BLaER1 (cell line): ENCODE measurements at regions not wholly inside any gene's neighbourhood (a gene's known extent, or its start where the extent isn't known, plus 50 kb on each side); places are given as distances from the start of the nearest gene placed in this dataset.
A peak's percentile ranks its signal among the peaks of the same experiment; 100 is the strongest.

Source experiments
- H3K27ac ChIP-seq: shearing (Covaris generic); formaldehyde crosslinking; 2 replicates; pipeline ENCODE4 v1.8.1; 2022
- H3K27me3 ChIP-seq: shearing (Covaris generic); formaldehyde crosslinking; 2 replicates; pipeline ENCODE4 v1.8.1; 2022
- H3K36me3 ChIP-seq: shearing (Covaris generic); formaldehyde crosslinking; 2 replicates; pipeline ENCODE4 v1.8.1; 2022
- H3K4me1 ChIP-seq: shearing (Covaris generic); formaldehyde crosslinking; 2 replicates; pipeline ENCODE4 v1.8.1; 2022
- H3K4me2 ChIP-seq: shearing (Covaris generic); formaldehyde crosslinking; 2 replicates; pipeline ENCODE4 v1.8.1; 2022
- H3K4me3 ChIP-seq: shearing (Covaris generic); formaldehyde crosslinking; 2 replicates; pipeline ENCODE4 v1.8.1; 2022
- H3K9ac ChIP-seq: shearing (Covaris generic); formaldehyde crosslinking; 2 replicates; pipeline ENCODE4 v1.8.1; 2022
- H3K9me3 ChIP-seq: shearing (Covaris generic); formaldehyde crosslinking; 2 replicates; pipeline ENCODE4 v1.8.1; 2022
- H4K20me1 ChIP-seq: shearing (Covaris generic); formaldehyde crosslinking; 2 replicates; pipeline ENCODE4 v1.8.1; 2022
- Cebpa-rat ChIP-seq: shearing (Covaris generic); IDR thresholded peaks from 2 replicates; pipeline ENCODE4 v1.8.1; 2022

DNA sequence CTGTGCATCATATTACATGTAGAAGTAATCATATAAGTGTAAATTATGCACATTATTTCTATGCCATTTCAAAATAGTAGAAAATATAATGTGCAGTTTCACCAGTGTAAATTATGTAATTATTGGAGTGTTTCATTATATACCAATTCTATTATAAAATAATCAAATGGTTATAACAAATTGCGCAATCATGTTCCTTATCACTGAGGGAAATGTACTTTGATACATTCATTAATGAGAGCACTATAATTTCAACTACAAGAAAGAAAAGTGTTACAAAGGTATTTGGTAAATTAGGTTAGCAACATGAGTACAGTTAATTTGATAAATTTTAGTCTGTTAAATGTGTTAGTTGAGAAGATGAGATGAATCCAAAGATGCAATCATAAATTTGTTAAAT lies 421.5 kb upstream of the CDH10 start:
- Histone ChIP-seq H3K27me3 (no peaks in the 10 kb centered on the region), H3K27ac (no peak overlapping the region), H3K9me3 (no peaks in the 10 kb centered on the region), H3K4me2 (no peak overlapping the region), H3K4me1 (no peaks in the 10 kb centered on the region), H3K36me3 (no peaks in the 10 kb centered on the region), H3K9ac (no peak overlapping the region), H4K20me1 (no peaks in the 10 kb centered on the region), H3K4me3 (no peak overlapping the region)
- TF ChIP-seq Cebpa-rat, result peak; percentile 70; the same call in 1 of the 2 replicates

DNA sequence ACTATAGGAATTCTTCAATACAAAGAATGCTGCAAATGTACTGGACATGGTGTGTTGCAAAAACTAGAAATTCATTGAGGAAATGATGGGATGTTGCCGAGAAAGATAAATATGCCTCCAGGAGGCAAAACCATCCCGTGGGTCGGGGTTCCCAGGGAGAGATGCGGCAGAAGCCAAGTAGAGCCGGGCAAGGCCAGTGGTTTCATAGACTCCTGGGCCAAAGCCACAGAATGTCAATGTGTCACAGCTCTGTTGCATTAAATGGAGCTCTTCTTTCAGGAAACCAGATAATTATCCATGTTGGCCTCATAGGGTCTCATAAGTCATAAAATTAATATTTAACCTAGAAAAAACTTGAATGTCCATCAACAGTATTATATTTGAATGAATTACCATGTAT lies 419.5 kb upstream of the CDH10 start:
- TF ChIP-seq Cebpa-rat, result no peak
- no peak overlapping the region for H3K9ac ChIP-seq
- no peak overlapping the region for H3K4me2 ChIP-seq
- H3K9me3 ChIP-seq, result no peaks in the 10 kb centered on the region
- no peaks in the 10 kb centered on the region for H4K20me1 ChIP-seq
- H3K27ac ChIP-seq, result no peak overlapping the region
- H3K4me1 ChIP-seq, result no peaks in the 10 kb centered on the region
- no peak overlapping the region for H3K4me3 ChIP-seq
- H3K27me3 ChIP-seq, result no peaks in the 10 kb centered on the region
- H3K36me3 ChIP-seq, result no peaks in the 10 kb centered on the region

DNA sequence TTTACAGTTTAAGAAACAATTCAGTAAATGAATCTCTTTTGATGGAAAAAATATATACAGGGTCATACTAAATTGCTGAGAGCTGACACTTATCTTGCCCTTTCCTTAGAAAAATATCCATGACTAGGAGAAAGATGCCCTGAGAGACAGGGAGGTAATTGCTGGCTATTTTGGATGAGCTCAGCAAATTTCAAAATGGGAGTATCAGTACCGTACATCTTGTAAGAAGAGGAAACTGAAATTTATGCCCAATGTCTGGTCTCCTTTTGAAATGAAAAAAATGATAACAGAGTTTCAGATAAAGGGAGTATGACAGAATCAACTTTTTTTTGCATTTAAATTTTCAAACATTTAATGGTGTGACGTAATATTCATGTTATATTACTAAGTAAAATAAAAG lies 415.8 kb upstream of the CDH10 start:
- H3K9me3 ChIP-seq, result no peaks in the 10 kb centered on the region
- TF ChIP-seq Cebpa-rat, result no peak
- H3K27ac ChIP-seq, result no peak overlapping the region
- no peaks in the 10 kb centered on the region for H3K4me1 ChIP-seq
- H3K9ac ChIP-seq, result no peak overlapping the region
- no peak overlapping the region for H3K4me2 ChIP-seq
- H3K4me3 ChIP-seq, result no peak overlapping the region
- no peaks in the 10 kb centered on the region for H3K36me3 ChIP-seq
- no peaks in the 10 kb centered on the region for H3K27me3 ChIP-seq
- H4K20me1 ChIP-seq, result no peaks in the 10 kb centered on the region

DNA sequence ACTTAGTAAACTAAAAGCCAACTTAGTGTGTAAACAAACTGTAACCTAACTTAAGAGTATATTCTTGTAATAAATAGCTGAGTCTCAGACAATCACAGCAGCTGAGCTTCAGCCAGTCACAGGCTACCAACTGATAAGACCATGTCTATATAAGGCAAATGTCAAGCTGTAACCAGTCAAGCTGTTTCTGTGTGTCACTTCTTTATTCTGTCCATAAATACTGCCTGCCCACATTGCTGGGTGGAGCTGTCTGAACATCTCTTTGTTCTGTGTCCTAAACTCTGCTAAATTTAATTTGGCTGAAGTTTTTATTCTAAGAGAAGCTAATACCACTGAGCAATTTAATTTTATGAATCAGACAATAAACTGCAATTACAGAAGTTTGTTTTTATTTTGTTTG lies 412.1 kb upstream of the CDH10 start:
- H3K9me3 ChIP-seq, result no peaks in the 10 kb centered on the region
- H3K27ac ChIP-seq, result no peak overlapping the region
- H3K36me3 ChIP-seq, result no peaks in the 10 kb centered on the region
- no peak overlapping the region for H3K4me2 ChIP-seq
- no peaks in the 10 kb centered on the region for H4K20me1 ChIP-seq
- TF ChIP-seq Cebpa-rat, result no peak
- no peaks in the 10 kb centered on the region for H3K27me3 ChIP-seq
- no peak overlapping the region for H3K9ac ChIP-seq
- no peaks in the 10 kb centered on the region for H3K4me1 ChIP-seq
- no peak overlapping the region for H3K4me3 ChIP-seq

DNA sequence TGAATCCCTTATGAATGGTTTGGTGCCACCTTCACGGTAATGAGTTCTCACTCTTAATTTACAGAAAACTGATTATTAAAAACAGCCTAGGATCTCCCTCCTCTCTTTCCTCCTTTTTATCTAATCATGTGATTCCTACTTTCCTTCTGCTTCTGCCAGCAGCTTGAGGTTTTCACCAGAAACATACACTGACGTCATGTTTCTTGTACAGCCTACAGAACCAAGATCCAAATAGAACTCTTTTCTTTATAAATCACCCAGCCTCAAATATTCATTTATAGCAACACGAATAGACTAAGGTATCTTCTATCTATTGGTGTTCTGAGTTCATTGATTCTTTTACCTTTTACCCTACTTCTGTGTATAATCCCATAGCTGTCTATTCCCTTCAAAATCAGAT lies 388.9 kb upstream of the CDH10 start:
- Histone ChIP-seq H3K36me3 (no peaks in the 10 kb centered on the region), H3K4me2 (no peak overlapping the region), H3K9ac (no peak overlapping the region), H3K27ac (no peak overlapping the region), H4K20me1 (no peaks in the 10 kb centered on the region), H3K9me3 (no peaks in the 10 kb centered on the region), H3K27me3 (no peaks in the 10 kb centered on the region), H3K4me1 (no peaks in the 10 kb centered on the region), H3K4me3 (no peak overlapping the region)
- TF ChIP-seq Cebpa-rat, result no peak

DNA sequence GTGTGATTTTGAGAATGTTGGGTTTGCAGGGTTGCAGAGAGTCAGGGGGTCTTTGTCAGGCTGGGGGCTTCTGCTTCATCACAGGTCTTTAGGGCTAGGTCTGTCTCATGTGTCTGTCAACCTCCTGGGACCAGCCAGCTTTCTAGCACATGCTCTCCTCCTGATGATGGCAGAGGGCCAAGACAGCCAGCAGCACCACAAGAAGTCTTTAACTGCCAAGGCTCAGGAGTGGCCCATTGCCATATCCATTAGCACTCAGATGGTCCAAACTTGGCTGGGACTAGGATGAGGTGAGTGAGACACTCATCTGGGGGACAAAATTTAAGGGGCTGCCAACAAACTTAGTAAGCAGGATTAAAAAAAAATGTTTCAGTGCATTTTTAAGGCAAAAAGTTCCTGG lies 384.2 kb upstream of the CDH10 start:
- H3K9ac ChIP-seq, result no peak overlapping the region
- no peaks in the 10 kb centered on the region for H3K4me1 ChIP-seq
- no peaks in the 10 kb centered on the region for H4K20me1 ChIP-seq
- H3K4me3 ChIP-seq, result no peak overlapping the region
- no peak overlapping the region for H3K4me2 ChIP-seq
- TF ChIP-seq Cebpa-rat, result no peak
- no peak overlapping the region for H3K27ac ChIP-seq
- no peaks in the 10 kb centered on the region for H3K27me3 ChIP-seq
- no peaks in the 10 kb centered on the region for H3K36me3 ChIP-seq
- no peaks in the 10 kb centered on the region for H3K9me3 ChIP-seq

DNA sequence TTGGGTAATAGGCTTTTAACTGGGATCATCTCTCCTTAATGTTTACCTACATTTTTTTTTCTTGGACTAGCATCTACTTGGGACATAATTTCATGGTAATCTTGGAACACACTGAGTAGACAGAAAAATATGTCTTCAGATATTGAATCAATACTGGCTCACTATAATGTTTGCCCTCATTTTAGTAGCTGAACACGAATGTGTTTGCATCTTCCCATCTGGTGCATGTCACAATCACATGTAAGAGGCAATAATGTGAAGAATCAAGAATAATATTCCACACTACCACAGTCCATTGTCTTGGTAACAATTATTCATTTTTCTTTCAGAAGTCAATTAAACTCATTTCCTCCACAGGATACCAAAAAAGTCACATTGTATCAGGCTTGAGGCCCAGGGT lies 382.7 kb upstream of the CDH10 start:
- no peaks in the 10 kb centered on the region for H3K36me3 ChIP-seq
- H4K20me1 ChIP-seq, result no peaks in the 10 kb centered on the region
- H3K9ac ChIP-seq, result no peak overlapping the region
- no peaks in the 10 kb centered on the region for H3K4me1 ChIP-seq
- no peak overlapping the region for H3K27ac ChIP-seq
- H3K9me3 ChIP-seq, result no peaks in the 10 kb centered on the region
- no peak for TF ChIP-seq Cebpa-rat
- no peak overlapping the region for H3K4me3 ChIP-seq
- H3K4me2 ChIP-seq, result no peak overlapping the region
- H3K27me3 ChIP-seq, result no peaks in the 10 kb centered on the region

DNA sequence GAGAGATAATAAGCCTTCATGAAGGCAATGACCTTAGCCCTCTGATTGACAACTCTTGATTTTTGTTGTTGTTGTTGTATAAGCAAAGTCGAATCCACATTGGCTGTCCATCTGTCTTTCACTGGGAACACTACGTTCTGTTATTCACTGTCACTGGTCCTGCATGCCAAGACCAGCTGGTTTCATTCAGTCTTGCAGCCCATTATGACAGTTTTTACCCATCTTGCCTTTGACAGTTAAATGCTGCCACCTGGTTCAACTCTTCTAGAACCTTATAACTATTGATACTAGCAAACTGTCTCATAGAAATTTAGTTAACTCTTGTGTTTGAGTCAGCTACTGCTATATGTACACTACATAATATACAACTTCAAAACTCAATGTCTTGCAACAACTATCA lies 382.3 kb upstream of the CDH10 start:
- H3K9me3 ChIP-seq, result no peaks in the 10 kb centered on the region
- no peaks in the 10 kb centered on the region for H3K4me1 ChIP-seq
- H4K20me1 ChIP-seq, result no peaks in the 10 kb centered on the region
- no peaks in the 10 kb centered on the region for H3K36me3 ChIP-seq
- H3K27me3 ChIP-seq, result no peaks in the 10 kb centered on the region
- H3K27ac ChIP-seq, result no peak overlapping the region
- no peak overlapping the region for H3K4me3 ChIP-seq
- no peak overlapping the region for H3K9ac ChIP-seq
- no peak for TF ChIP-seq Cebpa-rat
- H3K4me2 ChIP-seq, result no peak overlapping the region

DNA sequence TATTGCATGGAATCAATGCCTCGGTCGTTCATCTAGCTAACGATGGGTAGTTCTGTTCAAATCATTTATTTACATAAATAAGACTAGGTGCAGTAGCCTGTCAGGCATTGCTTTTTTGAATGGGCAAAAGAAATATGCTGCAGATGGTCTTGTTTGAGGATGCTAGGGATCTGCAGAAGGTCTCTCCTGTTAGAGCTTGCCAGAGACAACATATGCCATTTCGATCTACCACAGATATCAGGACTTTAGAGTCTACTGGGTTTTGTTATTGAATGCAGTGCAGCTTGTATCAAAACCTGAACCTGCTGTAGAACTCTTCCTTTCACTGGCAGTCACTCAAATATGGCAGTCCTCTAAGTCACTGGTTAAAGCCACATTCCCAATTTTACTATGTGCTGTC lies 381.1 kb upstream of the CDH10 start:
- no peaks in the 10 kb centered on the region for H3K27me3 ChIP-seq
- no peak overlapping the region for H3K9ac ChIP-seq
- no peaks in the 10 kb centered on the region for H3K9me3 ChIP-seq
- H3K4me1 ChIP-seq, result no peaks in the 10 kb centered on the region
- no peak overlapping the region for H3K4me2 ChIP-seq
- no peak overlapping the region for H3K27ac ChIP-seq
- no peaks in the 10 kb centered on the region for H4K20me1 ChIP-seq
- H3K36me3 ChIP-seq, result no peaks in the 10 kb centered on the region
- no peak overlapping the region for H3K4me3 ChIP-seq
- TF ChIP-seq Cebpa-rat, result no peak

DNA sequence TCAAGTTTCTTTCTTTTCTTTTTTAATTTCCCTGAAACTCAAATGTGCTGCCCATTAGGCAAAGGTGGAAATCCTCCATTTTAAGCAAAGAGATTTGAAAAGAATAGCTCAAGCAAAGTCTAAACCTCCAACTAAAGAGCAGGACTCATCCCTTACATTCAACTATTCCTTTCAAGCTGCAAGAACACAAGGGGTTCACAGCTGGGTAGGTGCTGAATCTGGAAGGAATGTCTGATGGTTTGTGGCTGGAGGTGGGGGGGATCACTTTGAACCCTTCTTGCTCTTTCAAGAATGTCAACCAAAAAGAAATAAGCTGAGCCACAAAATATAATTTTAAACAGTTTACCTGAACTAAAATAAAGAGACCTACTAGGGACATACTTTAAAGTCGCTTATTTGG lies 375.7 kb upstream of the CDH10 start:
- no peak for TF ChIP-seq Cebpa-rat
- no peaks in the 10 kb centered on the region for H3K27me3 ChIP-seq
- no peaks in the 10 kb centered on the region for H3K9me3 ChIP-seq
- H3K27ac ChIP-seq, result no peak overlapping the region
- H3K4me2 ChIP-seq, result no peak overlapping the region
- no peaks in the 10 kb centered on the region for H3K4me1 ChIP-seq
- H3K36me3 ChIP-seq, result no peaks in the 10 kb centered on the region
- H3K4me3 ChIP-seq, result no peak overlapping the region
- no peak overlapping the region for H3K9ac ChIP-seq
- no peaks in the 10 kb centered on the region for H4K20me1 ChIP-seq

DNA sequence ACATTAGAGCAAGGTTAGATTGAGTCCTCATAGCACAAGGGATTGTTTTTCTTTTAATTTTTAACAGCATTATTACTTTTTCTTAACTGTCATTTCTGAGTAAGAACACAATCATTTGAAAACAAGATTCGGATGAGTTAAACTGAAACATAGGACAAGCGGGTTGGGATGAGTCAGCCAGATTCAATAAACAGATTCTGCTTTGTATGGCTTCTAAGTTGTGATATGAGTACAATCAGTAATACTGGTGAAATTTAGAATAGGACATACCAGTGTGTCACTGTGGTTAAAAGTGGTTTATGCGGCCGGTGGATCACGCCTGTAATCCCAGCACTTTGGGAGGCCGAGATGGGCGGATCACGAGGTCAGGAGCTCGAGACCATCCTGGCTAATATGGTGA lies 364.3 kb upstream of the CDH10 start:
- no peaks in the 10 kb centered on the region for H4K20me1 ChIP-seq

More for the DNA sequence above, 364.3 kb upstream of the CDH10 start:
- H3K27me3 ChIP-seq, result no peaks in the 10 kb centered on the region
- H3K9me3 ChIP-seq, result no peaks in the 10 kb centered on the region
- H3K9ac ChIP-seq, result no peak overlapping the region
- no peak for TF ChIP-seq Cebpa-rat
- H3K36me3 ChIP-seq, result no peaks in the 10 kb centered on the region
- no peak overlapping the region for H3K27ac ChIP-seq
- no peaks in the 10 kb centered on the region for H3K4me1 ChIP-seq
- H3K4me2 ChIP-seq, result no peak overlapping the region
- H3K4me3 ChIP-seq, result no peak overlapping the region
